PC-3 (cell line): ENCODE measurements at regions not wholly inside any gene's neighbourhood (a gene's known extent, or its start where the extent isn't known, plus 50 kb on each side); places are given as distances from the start of the nearest gene placed in this dataset.

Source experiments
- EZH2 ChIP-seq: fragments of 300-600 bp; sonication (generic); IDR thresholded peaks from one replicate; pipeline ENCODE4 v1.6.1; 2017; ENCODE audit warnings: antibody characterized with exemption, mild to moderate bottlenecking, low read length; ENCODE audit not compliant: unreplicated experiment
- EZH2phosphoT487 ChIP-seq: fragments of 300-600 bp; sonication (generic); IDR thresholded peaks from 2 replicates; pipeline ENCODE4 v1.6.1; 2018; ENCODE audit warnings: mild to moderate bottlenecking, antibody characterized with exemption, low read length, borderline replicate concordance
- TF ChIP-seq, protein P1 (sequence below): fragments of 300-600 bp; sonication (generic); conservative IDR thresholded peaks from 2 replicates; pipeline ENCODE4 v1.5.1; 2017; ENCODE audit warnings: antibody characterized with exemption, low read depth, mild to moderate bottlenecking, low read length

- TF ChIP-seq, protein P1, sequence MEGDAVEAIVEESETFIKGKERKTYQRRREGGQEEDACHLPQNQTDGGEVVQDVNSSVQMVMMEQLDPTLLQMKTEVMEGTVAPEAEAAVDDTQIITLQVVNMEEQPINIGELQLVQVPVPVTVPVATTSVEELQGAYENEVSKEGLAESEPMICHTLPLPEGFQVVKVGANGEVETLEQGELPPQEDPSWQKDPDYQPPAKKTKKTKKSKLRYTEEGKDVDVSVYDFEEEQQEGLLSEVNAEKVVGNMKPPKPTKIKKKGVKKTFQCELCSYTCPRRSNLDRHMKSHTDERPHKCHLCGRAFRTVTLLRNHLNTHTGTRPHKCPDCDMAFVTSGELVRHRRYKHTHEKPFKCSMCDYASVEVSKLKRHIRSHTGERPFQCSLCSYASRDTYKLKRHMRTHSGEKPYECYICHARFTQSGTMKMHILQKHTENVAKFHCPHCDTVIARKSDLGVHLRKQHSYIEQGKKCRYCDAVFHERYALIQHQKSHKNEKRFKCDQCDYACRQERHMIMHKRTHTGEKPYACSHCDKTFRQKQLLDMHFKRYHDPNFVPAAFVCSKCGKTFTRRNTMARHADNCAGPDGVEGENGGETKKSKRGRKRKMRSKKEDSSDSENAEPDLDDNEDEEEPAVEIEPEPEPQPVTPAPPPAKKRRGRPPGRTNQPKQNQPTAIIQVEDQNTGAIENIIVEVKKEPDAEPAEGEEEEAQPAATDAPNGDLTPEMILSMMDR, result no peak
- no peak for TF ChIP-seq EZH2phosphoT487
- no peak for TF ChIP-seq EZH2
Measured at GRCh38 chr3:71924721-71925120, 139.8 kb upstream of the PROK2 start.
